Left ventricle myocardium inferior (tissue), 1 donor: ENCODE measurements at regions not wholly inside any gene's neighbourhood (a gene's known extent, or its start where the extent isn't known, plus 50 kb on each side); places are given as distances from the start of the nearest gene placed in this dataset.

Experiments used
- DNase-seq: peaks from one replicate; pipeline ENCODE4 v3.0.0-alpha.2; 2020
- H3K27ac ChIP-seq: fragments of 200-600 bp; replicated peaks from 2 replicates; pipeline ENCODE4 v1.8.0; 2021
- H3K27me3 ChIP-seq: fragments of 200-600 bp; 2 replicates; pipeline ENCODE4 v1.8.0; 2021; ENCODE audit warnings: low read depth
- H3K36me3 ChIP-seq: fragments of 200-600 bp; 2 replicates; pipeline ENCODE4 v1.8.0; 2021
- H3K4me1 ChIP-seq: fragments of 200-600 bp; 2 replicates; pipeline ENCODE4 v1.8.0; 2021
- H3K4me3 ChIP-seq: fragments of 200-600 bp; 2 replicates; pipeline ENCODE4 v1.8.0; 2021; ENCODE audit warnings: mild to moderate bottlenecking, moderate library complexity
- H3K9me3 ChIP-seq: fragments of 200-600 bp; replicated peaks from 2 replicates; pipeline ENCODE4 v1.8.0; 2021
- CTCF ChIP-seq: fragments of 200-600 bp; IDR thresholded peaks from 2 replicates; pipeline ENCODE4 v1.8.0; 2021; ENCODE audit warnings: antibody characterized with exemption, mild to moderate bottlenecking, borderline replicate concordance
- intact Hi-C: fragments of 100-400 bp; cut with micrococcal nuclease; formaldehyde crosslinking; loops from one replicate; pipeline ENCODE4 v1.11.0; 2022
- donor health status: DM: no; HTN: yes; CAD: no; lungs with severe emphysema.

DNA sequence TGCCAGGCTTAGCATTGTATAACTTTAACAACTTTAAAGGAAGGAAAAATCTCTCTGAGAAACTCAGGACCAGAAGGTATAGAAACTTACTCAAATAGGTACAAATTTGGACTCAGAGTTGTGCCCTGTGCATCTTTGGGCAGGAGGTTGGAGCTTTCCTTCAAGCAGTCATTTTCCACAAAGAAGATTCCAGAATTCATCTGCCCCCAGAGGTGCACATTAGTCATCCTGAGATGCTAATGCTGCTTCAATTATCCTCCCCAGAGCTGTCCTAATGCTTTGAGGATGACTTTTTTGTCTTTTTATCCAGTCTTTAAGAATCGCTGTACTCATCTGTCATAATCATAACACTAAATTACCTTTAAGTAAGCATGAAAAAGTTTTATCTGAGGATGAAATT lies 243.0 kb upstream of the WWC1 start:
- peaks cover 53% of the 10 kb centered on the region for H3K4me1 ChIP-seq
- peaks cover 21% of the 10 kb centered on the region for H3K36me3 ChIP-seq
- peaks cover 3% of the 10 kb centered on the region for H3K9me3 ChIP-seq
- no peak for TF ChIP-seq CTCF
- H3K4me3 ChIP-seq: no peak overlapping the region
- DNase-seq: no peak
- H3K27me3 ChIP-seq: no peaks in the 10 kb centered on the region
- intact Hi-C loops: no loop called here
- peak overlapping the region; percentile 60 for H3K27ac ChIP-seq

DNA sequence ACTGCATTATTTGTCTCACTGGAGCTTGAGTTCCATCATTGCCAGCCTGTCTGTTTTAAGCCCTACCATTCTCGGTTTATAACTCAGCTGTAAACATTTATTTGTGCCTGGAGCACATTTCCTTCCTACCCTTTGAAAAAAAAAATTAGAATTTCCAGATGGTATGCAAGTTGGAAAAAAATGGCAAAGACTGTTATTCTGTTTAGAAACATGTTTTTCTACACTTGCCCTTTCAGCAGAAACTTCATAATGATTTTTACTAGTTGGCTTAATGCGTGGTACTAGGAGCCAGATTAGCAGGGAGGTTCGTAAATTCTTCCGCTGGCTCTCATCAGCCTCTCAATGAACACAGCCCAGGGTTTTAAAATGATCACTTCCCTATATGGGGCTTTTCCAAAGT lies 238.8 kb upstream of the WWC1 start:
- Histone ChIP-seq H3K4me3 (no peak overlapping the region), H3K27ac (peak overlapping the region; percentile 19), H3K27me3 (no peaks in the 10 kb centered on the region), H3K36me3 (peaks cover 21% of the 10 kb centered on the region), H3K9me3 (no peaks in the 10 kb centered on the region), H3K4me1 (peaks cover 35% of the 10 kb centered on the region)
- no peak for TF ChIP-seq CTCF
- intact Hi-C loops: no loop called here
- no peak for DNase-seq

- DNase-seq: no peak
- no peak for TF ChIP-seq CTCF
- Histone ChIP-seq H3K4me1 (peaks cover 24% of the 10 kb centered on the region), H3K27ac (no peak overlapping the region), H3K36me3 (peaks cover 12% of the 10 kb centered on the region), H3K27me3 (no peaks in the 10 kb centered on the region), H3K9me3 (no peaks in the 10 kb centered on the region), H3K4me3 (no peak overlapping the region)
- intact Hi-C loops: no loop called here
Measured at GRCh38 chr5:168054091-168054490, 237.4 kb upstream of the WWC1 start.

- intact Hi-C loops: no loop called here
- DNase-seq: no peak
- peaks cover 24% of the 10 kb centered on the region for H3K4me1 ChIP-seq
- H3K9me3 ChIP-seq: no peaks in the 10 kb centered on the region
- TF ChIP-seq CTCF: no peak
- peak overlapping the region; percentile 50 for H3K27ac ChIP-seq
- H3K27me3 ChIP-seq: no peaks in the 10 kb centered on the region
- no peak overlapping the region for H3K4me3 ChIP-seq
- peaks cover 6% of the 10 kb centered on the region for H3K36me3 ChIP-seq
Measured at GRCh38 chr5:168055141-168055683, 236.2 kb upstream of the WWC1 start.

DNA sequence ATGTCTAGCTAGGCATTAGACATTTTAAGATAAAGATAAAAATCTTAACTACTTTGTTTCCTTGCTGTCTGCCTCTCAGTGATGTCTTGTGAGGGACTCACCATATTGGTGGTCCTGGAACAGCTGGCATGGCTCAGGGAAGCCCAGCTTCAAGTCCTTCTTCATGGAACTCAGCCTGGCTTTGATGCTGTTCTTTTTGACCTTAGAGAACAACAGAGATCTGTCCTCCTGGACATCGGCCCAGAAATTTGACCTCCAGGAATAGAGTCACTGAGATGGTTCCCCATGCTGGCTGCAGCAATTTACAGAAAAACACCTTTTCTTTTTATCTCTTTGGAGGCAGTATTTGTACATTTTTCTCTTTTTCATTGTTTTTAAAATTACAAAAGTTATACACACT lies 235.5 kb upstream of the WWC1 start:
- Histone ChIP-seq H3K4me3 (no peak overlapping the region), H3K4me1 (peaks cover 24% of the 10 kb centered on the region), H3K9me3 (no peaks in the 10 kb centered on the region), H3K27me3 (no peaks in the 10 kb centered on the region), H3K36me3 (no peaks in the 10 kb centered on the region), H3K27ac (peak overlapping the region; percentile 50)
- no peak for DNase-seq
- TF ChIP-seq CTCF: no peak
- intact Hi-C loops: no loop called here
